HL-60 (cell line): ENCODE measurements at regions not wholly inside any gene's neighbourhood (a gene's known extent, or its start where the extent isn't known, plus 50 kb on each side); places are given as distances from the start of the nearest gene placed in this dataset.

Experiments used
- GABPA ChIP-seq: IDR thresholded peaks from 2 replicates; pipeline ENCODE4 v1.6.1; 2012; ENCODE audit warnings: low read depth
- POLR2AphosphoS5 ChIP-seq: IDR thresholded peaks from 2 replicates; pipeline ENCODE4 v1.6.1; 2012; ENCODE audit warnings: low read depth
- SPI1 ChIP-seq: IDR thresholded peaks from 2 replicates; pipeline ENCODE4 v1.6.1; 2012; ENCODE audit warnings: low read depth, mild to moderate bottlenecking, borderline replicate concordance
- TF ChIP-seq, protein P1 (sequence below): IDR thresholded peaks from one replicate; pipeline ENCODE4 v1.5.1; 2011; ENCODE audit warnings: low read length, control low read depth, inconsistent platforms; ENCODE audit not compliant: insufficient read depth

GRCh38 chr6:167445568-167445967 is 120.7 kb downstream of the TTLL2 start:
- TF ChIP-seq GABPA (no peak), POLR2AphosphoS5 (no peak), SPI1 (no peak)
- TF ChIP-seq, protein P1, sequence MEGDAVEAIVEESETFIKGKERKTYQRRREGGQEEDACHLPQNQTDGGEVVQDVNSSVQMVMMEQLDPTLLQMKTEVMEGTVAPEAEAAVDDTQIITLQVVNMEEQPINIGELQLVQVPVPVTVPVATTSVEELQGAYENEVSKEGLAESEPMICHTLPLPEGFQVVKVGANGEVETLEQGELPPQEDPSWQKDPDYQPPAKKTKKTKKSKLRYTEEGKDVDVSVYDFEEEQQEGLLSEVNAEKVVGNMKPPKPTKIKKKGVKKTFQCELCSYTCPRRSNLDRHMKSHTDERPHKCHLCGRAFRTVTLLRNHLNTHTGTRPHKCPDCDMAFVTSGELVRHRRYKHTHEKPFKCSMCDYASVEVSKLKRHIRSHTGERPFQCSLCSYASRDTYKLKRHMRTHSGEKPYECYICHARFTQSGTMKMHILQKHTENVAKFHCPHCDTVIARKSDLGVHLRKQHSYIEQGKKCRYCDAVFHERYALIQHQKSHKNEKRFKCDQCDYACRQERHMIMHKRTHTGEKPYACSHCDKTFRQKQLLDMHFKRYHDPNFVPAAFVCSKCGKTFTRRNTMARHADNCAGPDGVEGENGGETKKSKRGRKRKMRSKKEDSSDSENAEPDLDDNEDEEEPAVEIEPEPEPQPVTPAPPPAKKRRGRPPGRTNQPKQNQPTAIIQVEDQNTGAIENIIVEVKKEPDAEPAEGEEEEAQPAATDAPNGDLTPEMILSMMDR = no peak
